ENCODE measurements at regions not wholly inside any gene's neighbourhood (a gene's known extent, or its start where the extent isn't known, plus 50 kb on each side); places are given as distances from the start of the nearest gene placed in this dataset.

GRCh38 chr14:22341049-22341448 lies 248.0 kb downstream of the DAD1 start:
- DNase-seq (ENCODE audit: low read depth, low spot score): no peak

- no peak for DNase-seq (ENCODE audit: low read depth, low spot score)
Measured at GRCh38 chr14:22338917-22339715, 249.9 kb downstream of the DAD1 start.

GRCh38 chr14:22338381-22338780 lies 250.6 kb downstream of the DAD1 start:
- DNase-seq (ENCODE audit: low read depth, low spot score): no peak

GRCh38 chr14:22337938-22338337 lies 251.1 kb downstream of the DAD1 start:
- DNase-seq (ENCODE audit: low read depth, low spot score): no peak

- DNase-seq (ENCODE audit: low read depth, low spot score): no peak
Measured at GRCh38 chr14:22337521-22337920, 251.5 kb downstream of the DAD1 start.

GRCh38 chr14:22336031-22336430 lies 253.0 kb downstream of the DAD1 start:
- no peak for DNase-seq (ENCODE audit: low read depth, low spot score)

- DNase-seq (ENCODE audit: low read depth, low spot score): no peak
Measured at GRCh38 chr14:22334627-22335026, 254.4 kb downstream of the DAD1 start.

- DNase-seq (ENCODE audit: low read depth, low spot score): no peak
Measured at GRCh38 chr14:22334275-22334577, 254.8 kb downstream of the DAD1 start.

GRCh38 chr14:22333422-22334274 lies 255.4 kb downstream of the DAD1 start:
- no peak for DNase-seq (ENCODE audit: low read depth, low spot score)

- DNase-seq (ENCODE audit: low read depth, low spot score): no peak
Measured at GRCh38 chr14:22332686-22333421, 256.2 kb downstream of the DAD1 start.

GRCh38 chr14:22329371-22329770 lies 259.7 kb downstream of the DAD1 start:
- DNase-seq (ENCODE audit: low read depth, low spot score): no peak

GRCh38 chr14:22325676-22326400 lies 263.2 kb downstream of the DAD1 start:
- no peak for DNase-seq (ENCODE audit: low read depth, low spot score)

- DNase-seq (ENCODE audit: low read depth, low spot score): no peak
Measured at GRCh38 chr14:22320362-22320750, 268.7 kb downstream of the DAD1 start.

- DNase-seq (ENCODE audit: low read depth, low spot score): no peak
Measured at GRCh38 chr14:22319526-22320361, 269.3 kb downstream of the DAD1 start.

- no peak for DNase-seq (ENCODE audit: low read depth, low spot score)
Measured at GRCh38 chr14:22318951-22319350, 270.1 kb downstream of the DAD1 start.

GRCh38 chr14:22316473-22316872 lies 272.6 kb downstream of the DAD1 start:
- DNase-seq (ENCODE audit: low read depth, low spot score): no peak

- no peak for DNase-seq (ENCODE audit: low read depth, low spot score)
Measured at GRCh38 chr14:22315336-22315735, 273.7 kb downstream of the DAD1 start.

- no peak for DNase-seq (ENCODE audit: low read depth, low spot score)
Measured at GRCh38 chr14:22314183-22314820, 274.7 kb downstream of the DAD1 start.

GRCh38 chr14:22313172-22313801 lies 275.7 kb downstream of the DAD1 start:
- no peak for DNase-seq (ENCODE audit: low read depth, low spot score)

GRCh38 chr14:22311636-22312035 lies 277.4 kb downstream of the DAD1 start:
- DNase-seq (ENCODE audit: low read depth, low spot score): no peak
